ENCODE measurements at regions not wholly inside any gene's neighbourhood (a gene's known extent, or its start where the extent isn't known, plus 50 kb on each side); places are given as distances from the start of the nearest gene placed in this dataset.

DNA sequence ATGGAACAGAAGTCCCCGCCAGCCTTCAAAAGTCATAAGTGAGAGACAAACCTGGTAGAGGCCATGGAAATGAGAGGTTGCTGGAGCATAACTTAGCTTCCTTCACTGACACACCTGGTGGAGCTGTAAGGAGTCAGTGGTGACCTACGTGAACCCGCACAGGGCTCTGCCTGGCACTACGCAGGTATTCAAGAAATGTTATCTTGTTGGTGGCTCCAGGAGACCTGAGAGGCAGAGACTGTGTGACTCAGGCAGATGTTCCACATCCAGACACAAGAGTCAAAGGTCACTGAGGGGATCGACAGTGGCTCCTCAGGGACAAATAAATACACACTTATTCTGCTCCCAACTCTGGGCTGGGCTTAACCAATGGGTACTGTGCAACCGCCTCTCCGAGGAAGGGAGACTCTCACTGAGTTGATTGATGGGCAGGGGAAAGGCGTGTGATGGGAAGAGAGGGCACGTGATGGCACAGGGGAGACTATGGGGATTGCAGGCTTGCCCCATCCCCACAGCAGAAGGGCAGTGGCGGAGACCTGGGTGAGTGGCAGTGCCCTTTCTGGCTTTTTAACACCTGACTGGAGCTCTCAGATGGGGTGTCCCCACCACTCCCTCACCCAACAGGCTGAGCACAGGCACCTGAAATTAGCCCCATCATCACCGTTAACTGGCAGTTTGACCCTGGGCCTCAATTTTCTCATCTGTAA lies 111.7 kb upstream of the SMAD3 start:
- Histone ChIP-seq H3K4me3 (ENCODE audit: low read depth, low read length, poor library complexity, severe bottlenecking) (no peak overlapping the region), H3K79me2 (ENCODE audit: insufficient read depth, low read length) (no peaks in the 10 kb centered on the region), H3K27ac (ENCODE audit: low read depth, low read length, poor library complexity, severe bottlenecking) (no peak overlapping the region), H4K20me1 (ENCODE audit: insufficient read depth, low read length) (no peaks in the 10 kb centered on the region), H3F3A (ENCODE audit: insufficient read depth, low read length) (no peaks in the 10 kb centered on the region), H3K9ac (ENCODE audit: low read length) (no peak overlapping the region), H3K9me3 (ENCODE audit: low read length) (no peaks in the 10 kb centered on the region), H3K4me1 (ENCODE audit: insufficient read depth, low read length, severe bottlenecking) (peaks cover 24% of the 10 kb centered on the region), H3K36me3 (ENCODE audit: insufficient read depth, low read length) (no peaks in the 10 kb centered on the region), H3K27me3 (ENCODE audit: insufficient read depth, low read length) (no peaks in the 10 kb centered on the region), H2AFZ (ENCODE audit: low read length) (no peak overlapping the region), H3K9me2 (ENCODE audit: low read depth, low read length) (no peaks in the 10 kb centered on the region), H3K4me2 (ENCODE audit: low read length) (no peak overlapping the region)
- no peak for TF ChIP-seq EZH2 (IDR thresholded peaks at IDR 0.05; ENCODE audit: borderline replicate concordance, low read length)
- TF ChIP-seq, protein P1, sequence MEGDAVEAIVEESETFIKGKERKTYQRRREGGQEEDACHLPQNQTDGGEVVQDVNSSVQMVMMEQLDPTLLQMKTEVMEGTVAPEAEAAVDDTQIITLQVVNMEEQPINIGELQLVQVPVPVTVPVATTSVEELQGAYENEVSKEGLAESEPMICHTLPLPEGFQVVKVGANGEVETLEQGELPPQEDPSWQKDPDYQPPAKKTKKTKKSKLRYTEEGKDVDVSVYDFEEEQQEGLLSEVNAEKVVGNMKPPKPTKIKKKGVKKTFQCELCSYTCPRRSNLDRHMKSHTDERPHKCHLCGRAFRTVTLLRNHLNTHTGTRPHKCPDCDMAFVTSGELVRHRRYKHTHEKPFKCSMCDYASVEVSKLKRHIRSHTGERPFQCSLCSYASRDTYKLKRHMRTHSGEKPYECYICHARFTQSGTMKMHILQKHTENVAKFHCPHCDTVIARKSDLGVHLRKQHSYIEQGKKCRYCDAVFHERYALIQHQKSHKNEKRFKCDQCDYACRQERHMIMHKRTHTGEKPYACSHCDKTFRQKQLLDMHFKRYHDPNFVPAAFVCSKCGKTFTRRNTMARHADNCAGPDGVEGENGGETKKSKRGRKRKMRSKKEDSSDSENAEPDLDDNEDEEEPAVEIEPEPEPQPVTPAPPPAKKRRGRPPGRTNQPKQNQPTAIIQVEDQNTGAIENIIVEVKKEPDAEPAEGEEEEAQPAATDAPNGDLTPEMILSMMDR (IDR thresholded peaks at IDR 0.05; ENCODE audit: low read length), result no peak

DNA sequence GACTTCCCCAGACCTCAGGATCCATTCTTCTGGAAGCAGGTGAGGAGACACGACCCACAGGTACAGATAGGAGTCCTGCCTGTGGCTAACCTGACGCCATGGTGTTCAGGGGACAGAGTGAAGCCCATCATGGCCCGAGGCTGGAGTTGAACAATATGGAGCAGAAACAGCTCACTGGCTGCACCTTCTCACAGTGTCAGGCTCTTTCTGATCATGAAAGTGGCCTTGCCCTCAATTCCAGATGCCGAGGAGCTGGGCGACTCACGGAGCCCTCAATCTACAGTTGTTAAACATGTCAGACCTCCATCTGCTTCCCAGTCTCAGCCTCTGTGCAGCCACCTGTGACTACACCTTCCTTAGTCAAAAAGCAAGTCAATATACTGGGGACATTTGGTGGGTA lies 110.8 kb upstream of the SMAD3 start:
- H3K79me2 ChIP-seq (ENCODE audit: insufficient read depth, low read length), result no peaks in the 10 kb centered on the region
- TF ChIP-seq EZH2 (IDR thresholded peaks at IDR 0.05; ENCODE audit: borderline replicate concordance, low read length), result no peak
- TF ChIP-seq, protein P1 (IDR thresholded peaks at IDR 0.05; ENCODE audit: low read length), result no peak
- H3K9ac ChIP-seq (ENCODE audit: low read length), result no peak overlapping the region
- H2AFZ ChIP-seq (ENCODE audit: low read length), result no peak overlapping the region
- H3K9me3 ChIP-seq (ENCODE audit: low read length), result no peaks in the 10 kb centered on the region
- no peaks in the 10 kb centered on the region for H4K20me1 ChIP-seq (ENCODE audit: insufficient read depth, low read length)
- H3K4me1 ChIP-seq (ENCODE audit: insufficient read depth, low read length, severe bottlenecking), result peaks cover 24% of the 10 kb centered on the region
- H3K27me3 ChIP-seq (ENCODE audit: insufficient read depth, low read length), result no peaks in the 10 kb centered on the region
- no peaks in the 10 kb centered on the region for H3K36me3 ChIP-seq (ENCODE audit: insufficient read depth, low read length)
- H3K4me3 ChIP-seq (ENCODE audit: low read depth, low read length, poor library complexity, severe bottlenecking), result no peak overlapping the region
- no peak overlapping the region for H3K4me2 ChIP-seq (ENCODE audit: low read length)
- H3F3A ChIP-seq (ENCODE audit: insufficient read depth, low read length), result no peaks in the 10 kb centered on the region
- H3K27ac ChIP-seq (ENCODE audit: low read depth, low read length, poor library complexity, severe bottlenecking), result no peak overlapping the region
- no peaks in the 10 kb centered on the region for H3K9me2 ChIP-seq (ENCODE audit: low read depth, low read length)

DNA sequence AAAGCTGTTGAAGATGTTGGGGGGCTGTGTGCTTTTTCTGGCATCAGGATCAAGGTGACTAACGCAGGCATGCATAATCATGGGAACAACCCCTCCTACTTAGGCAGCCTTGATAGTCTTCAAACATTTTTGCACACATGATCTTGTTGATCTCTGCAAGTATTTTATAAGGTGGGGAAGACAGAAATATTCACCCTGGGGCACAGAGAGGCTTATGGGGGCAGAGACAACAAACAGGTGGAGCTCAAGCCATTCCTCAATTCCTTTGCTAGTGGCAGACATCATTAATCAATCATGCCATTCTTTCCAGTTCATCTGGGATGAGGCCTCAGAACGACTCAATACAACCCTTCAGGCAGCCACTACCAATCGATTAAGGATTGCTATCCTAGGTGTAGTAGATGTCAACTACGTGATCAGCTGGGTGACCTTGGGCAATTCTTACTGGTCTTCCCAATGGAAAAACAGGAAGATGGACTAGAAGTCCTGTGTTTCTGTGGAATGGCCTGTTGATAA lies 110.3 kb upstream of the SMAD3 start:
- H3K4me3 ChIP-seq (ENCODE audit: low read depth, low read length, poor library complexity, severe bottlenecking), result no peak overlapping the region
- no peak overlapping the region for H3K4me2 ChIP-seq (ENCODE audit: low read length)
- TF ChIP-seq EZH2 (IDR thresholded peaks at IDR 0.05; ENCODE audit: borderline replicate concordance, low read length), result no peak
- TF ChIP-seq, protein P1 (IDR thresholded peaks at IDR 0.05; ENCODE audit: low read length), result no peak
- no peaks in the 10 kb centered on the region for H3F3A ChIP-seq (ENCODE audit: insufficient read depth, low read length)
- no peaks in the 10 kb centered on the region for H4K20me1 ChIP-seq (ENCODE audit: insufficient read depth, low read length)
- no peaks in the 10 kb centered on the region for H3K79me2 ChIP-seq (ENCODE audit: insufficient read depth, low read length)
- no peak overlapping the region for H3K9ac ChIP-seq (ENCODE audit: low read length)
- H3K9me2 ChIP-seq (ENCODE audit: low read depth, low read length), result no peaks in the 10 kb centered on the region
- H3K27me3 ChIP-seq (ENCODE audit: insufficient read depth, low read length), result no peaks in the 10 kb centered on the region
- H3K27ac ChIP-seq (ENCODE audit: low read depth, low read length, poor library complexity, severe bottlenecking), result no peak overlapping the region
- no peaks in the 10 kb centered on the region for H3K36me3 ChIP-seq (ENCODE audit: insufficient read depth, low read length)
- H3K9me3 ChIP-seq (ENCODE audit: low read length), result no peaks in the 10 kb centered on the region
- no peak overlapping the region for H2AFZ ChIP-seq (ENCODE audit: low read length)
- peaks cover 24% of the 10 kb centered on the region for H3K4me1 ChIP-seq (ENCODE audit: insufficient read depth, low read length, severe bottlenecking)
